ENCODE measurements at regions not wholly inside any gene's neighbourhood (a gene's known extent, or its start where the extent isn't known, plus 50 kb on each side); places are given as distances from the start of the nearest gene placed in this dataset.

DNA sequence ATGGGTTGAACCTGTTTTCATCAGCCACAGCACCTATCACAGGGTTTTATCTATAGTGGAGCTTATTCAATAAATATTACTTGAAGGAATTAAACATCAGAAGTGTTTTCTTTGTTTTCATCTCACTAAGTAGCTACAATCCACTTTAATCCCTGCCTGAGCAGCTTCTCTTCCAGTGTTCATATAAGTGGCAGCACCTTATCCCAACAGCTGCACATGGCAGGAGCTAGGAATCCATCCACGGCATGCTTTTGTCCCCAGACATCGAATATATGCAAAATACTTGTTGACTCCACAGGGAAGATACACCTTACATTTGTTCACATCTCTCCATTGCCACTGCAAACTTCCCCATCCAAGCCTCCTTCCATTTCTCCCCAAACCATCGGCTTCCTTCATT, 549.8 kb upstream of the FAM241A start:
- no peak for DNase-seq
- no peaks in the 10 kb centered on the region for H3K4me1 ChIP-seq (ENCODE audit: control insufficient read depth, insufficient read depth, low read length)
- H3K9ac ChIP-seq (ENCODE audit: extremely low read depth, low read length, poor library complexity, severe bottlenecking) = no peak overlapping the region
- no peak overlapping the region for H3K27ac ChIP-seq (ENCODE audit: low read depth, low read length)
- TF ChIP-seq, protein P1, sequence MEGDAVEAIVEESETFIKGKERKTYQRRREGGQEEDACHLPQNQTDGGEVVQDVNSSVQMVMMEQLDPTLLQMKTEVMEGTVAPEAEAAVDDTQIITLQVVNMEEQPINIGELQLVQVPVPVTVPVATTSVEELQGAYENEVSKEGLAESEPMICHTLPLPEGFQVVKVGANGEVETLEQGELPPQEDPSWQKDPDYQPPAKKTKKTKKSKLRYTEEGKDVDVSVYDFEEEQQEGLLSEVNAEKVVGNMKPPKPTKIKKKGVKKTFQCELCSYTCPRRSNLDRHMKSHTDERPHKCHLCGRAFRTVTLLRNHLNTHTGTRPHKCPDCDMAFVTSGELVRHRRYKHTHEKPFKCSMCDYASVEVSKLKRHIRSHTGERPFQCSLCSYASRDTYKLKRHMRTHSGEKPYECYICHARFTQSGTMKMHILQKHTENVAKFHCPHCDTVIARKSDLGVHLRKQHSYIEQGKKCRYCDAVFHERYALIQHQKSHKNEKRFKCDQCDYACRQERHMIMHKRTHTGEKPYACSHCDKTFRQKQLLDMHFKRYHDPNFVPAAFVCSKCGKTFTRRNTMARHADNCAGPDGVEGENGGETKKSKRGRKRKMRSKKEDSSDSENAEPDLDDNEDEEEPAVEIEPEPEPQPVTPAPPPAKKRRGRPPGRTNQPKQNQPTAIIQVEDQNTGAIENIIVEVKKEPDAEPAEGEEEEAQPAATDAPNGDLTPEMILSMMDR (conservative IDR thresholded peaks at IDR 0.05) = no peak
- H3K36me3 ChIP-seq (ENCODE audit: control insufficient read depth, insufficient read depth, low read length) = no peaks in the 10 kb centered on the region
- H3K27ac Mint-ChIP-seq = no peak overlapping the region
- 90 to 92% methylated on average over 3 of the region's 3 CpGs for WGBS, 2 experiments (ENCODE audit: insufficient coverage in 1 of 2, insufficient read length in 1 of 2)
- no peaks in the 10 kb centered on the region for H3K4me1 Mint-ChIP-seq
- no peaks in the 10 kb centered on the region for H3K27me3 Mint-ChIP-seq (ENCODE audit: insufficient read depth)
- H3K27me3 ChIP-seq (ENCODE audit: control insufficient read depth, insufficient read depth, low read length, poor library complexity, severe bottlenecking) = no peaks in the 10 kb centered on the region
- H3K4me3 ChIP-seq (ENCODE audit: low read length) = no peak overlapping the region
- no peak overlapping the region for H3K4me3 Mint-ChIP-seq
- H3K9me3 ChIP-seq (ENCODE audit: control insufficient read depth, low read length) = no peaks in the 10 kb centered on the region
- no peaks in the 10 kb centered on the region for H3K36me3 Mint-ChIP-seq (ENCODE audit: low read depth)
- H3K9me3 Mint-ChIP-seq = no peaks in the 10 kb centered on the region

DNA sequence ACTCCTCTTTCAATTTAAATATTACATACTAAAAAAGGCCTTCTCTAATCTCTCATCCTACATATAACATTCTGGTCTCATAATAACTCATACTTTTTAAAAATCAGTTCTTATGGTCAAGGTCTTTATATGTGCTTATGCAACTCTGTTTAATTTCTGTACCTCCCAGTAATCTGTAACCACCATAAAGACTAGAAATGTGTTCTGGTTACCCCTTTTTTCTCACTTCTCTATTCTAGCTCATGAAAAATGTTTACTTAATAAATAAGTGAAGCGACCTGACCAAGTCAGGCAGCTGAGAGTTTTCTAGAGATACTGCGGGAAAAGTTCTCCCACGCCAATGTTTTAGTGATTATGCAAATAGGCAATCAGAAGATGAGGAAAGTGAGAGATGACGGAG, 548.8 kb upstream of the FAM241A start:
- Mint-ChIP-seq H3K4me1 (no peaks in the 10 kb centered on the region), H3K4me3 (no peak overlapping the region), H3K27ac (no peak overlapping the region), H3K27me3 (ENCODE audit: insufficient read depth) (no peaks in the 10 kb centered on the region), H3K36me3 (ENCODE audit: low read depth) (no peaks in the 10 kb centered on the region), H3K9me3 (no peaks in the 10 kb centered on the region)
- DNase-seq = no peak
- H3K36me3 ChIP-seq (ENCODE audit: control insufficient read depth, insufficient read depth, low read length) = no peaks in the 10 kb centered on the region
- H3K4me3 ChIP-seq (ENCODE audit: low read length) = no peak overlapping the region
- no peaks in the 10 kb centered on the region for H3K9me3 ChIP-seq (ENCODE audit: control insufficient read depth, low read length)
- no peaks in the 10 kb centered on the region for H3K4me1 ChIP-seq (ENCODE audit: control insufficient read depth, insufficient read depth, low read length)
- H3K27ac ChIP-seq (ENCODE audit: low read depth, low read length) = no peak overlapping the region
- 91% methylated on average over 4 of the region's 4 CpGs; no CpG with 5 or more reads in 1 of the 2 experiments for WGBS, 2 experiments (ENCODE audit: insufficient coverage in 1 of 2, insufficient read length in 1 of 2)
- H3K9ac ChIP-seq (ENCODE audit: extremely low read depth, low read length, poor library complexity, severe bottlenecking) = no peak overlapping the region
- TF ChIP-seq, protein P1 (conservative IDR thresholded peaks at IDR 0.05) = no peak
- no peaks in the 10 kb centered on the region for H3K27me3 ChIP-seq (ENCODE audit: control insufficient read depth, insufficient read depth, low read length, poor library complexity, severe bottlenecking)

DNA sequence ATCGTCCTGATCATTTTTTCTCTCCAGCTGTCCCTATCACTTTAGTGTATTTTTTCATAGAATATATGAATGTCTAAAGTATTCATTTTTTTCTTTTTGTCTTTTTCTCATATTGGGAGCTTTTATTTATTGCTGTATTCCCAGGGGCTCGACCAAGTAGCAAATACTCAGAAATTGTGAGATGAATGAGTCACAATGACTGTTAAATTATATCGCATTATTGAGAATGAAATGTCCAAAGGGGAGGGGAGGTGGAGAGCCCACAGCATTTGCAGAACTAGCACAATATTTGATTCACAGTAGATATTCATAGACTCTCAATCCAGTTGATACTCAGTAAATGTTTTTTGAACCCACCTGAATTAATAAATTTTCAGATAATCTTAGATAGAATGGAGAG, 543.6 kb upstream of the FAM241A start:
- H3K4me1 Mint-ChIP-seq = no peaks in the 10 kb centered on the region
- no peak overlapping the region for H3K4me3 Mint-ChIP-seq
- DNase-seq = no peak
- TF ChIP-seq, protein P1 (conservative IDR thresholded peaks at IDR 0.05) = no peak
- WGBS, 2 experiments (ENCODE audit: insufficient coverage in 1 of 2, insufficient read length in 1 of 2) = 88 to 90% methylated on average over 2 to 3 of the region's 3 CpGs
- no peaks in the 10 kb centered on the region for H3K9me3 ChIP-seq (ENCODE audit: control insufficient read depth, low read length)
- H3K27me3 ChIP-seq (ENCODE audit: control insufficient read depth, insufficient read depth, low read length, poor library complexity, severe bottlenecking) = no peaks in the 10 kb centered on the region
- no peak overlapping the region for H3K27ac ChIP-seq (ENCODE audit: low read depth, low read length)
- no peaks in the 10 kb centered on the region for H3K36me3 ChIP-seq (ENCODE audit: control insufficient read depth, insufficient read depth, low read length)
- H3K9ac ChIP-seq (ENCODE audit: extremely low read depth, low read length, poor library complexity, severe bottlenecking) = no peak overlapping the region
- no peaks in the 10 kb centered on the region for H3K9me3 Mint-ChIP-seq
- no peak overlapping the region for H3K4me3 ChIP-seq (ENCODE audit: low read length)
- H3K4me1 ChIP-seq (ENCODE audit: control insufficient read depth, insufficient read depth, low read length) = no peaks in the 10 kb centered on the region
- H3K27me3 Mint-ChIP-seq (ENCODE audit: insufficient read depth) = no peaks in the 10 kb centered on the region
- no peaks in the 10 kb centered on the region for H3K36me3 Mint-ChIP-seq (ENCODE audit: low read depth)
- no peak overlapping the region for H3K27ac Mint-ChIP-seq
